Tibial nerve (tissue), 4 donors: ENCODE measurements at regions not wholly inside any gene's neighbourhood (a gene's known extent, or its start where the extent isn't known, plus 50 kb on each side); places are given as distances from the start of the nearest gene placed in this dataset.

ENCODE experiments used
- CTCF ChIP-seq, 5 experiments: fragments of 200-600 bp in 3 of 5; fragments of 450-650 bp in 2 of 5; sonication (generic) in 3 of 5; IDR thresholded peaks; one replicate each; pipeline ENCODE4 v1.5.1; 2016 to 2019; ENCODE audit warnings: antibody characterized with exemption in 5 of 5, mild to moderate bottlenecking in 3 of 5, moderate library complexity in 2 of 5
- EP300 ChIP-seq, 2 donors: sonication (generic); formaldehyde crosslinking; IDR thresholded peaks; one replicate each; pipeline ENCODE4 v1.6.1; 2017; ENCODE audit warnings: antibody characterized with exemption in 2 of 2, mild to moderate bottlenecking in 1 of 2
- POLR2A ChIP-seq, 2 donors: fragments of 450-650 bp; IDR thresholded peaks; one replicate each; pipeline ENCODE4 v1.6.1; 2017; ENCODE audit warnings: antibody characterized with exemption in 2 of 2, mild to moderate bottlenecking in 2 of 2, moderate library complexity in 2 of 2

- no peak for TF ChIP-seq EP300 (IDR thresholded peaks at IDR 0.05)
- TF ChIP-seq CTCF (IDR thresholded peaks at IDR 0.05): no peak
- no peak for TF ChIP-seq POLR2A (IDR thresholded peaks at IDR 0.05)
Measured at GRCh38 chr5:167315762-167316161, 975.7 kb upstream of the WWC1 start.
